AG09309 (cell line): ENCODE measurements at regions not wholly inside any gene's neighbourhood (a gene's known extent, or its start where the extent isn't known, plus 50 kb on each side); places are given as distances from the start of the nearest gene placed in this dataset.

Experiments
- DNase-seq: peaks from one replicate; pipeline ENCODE4 v3.0.0-alpha.2; 2010; ENCODE audit warnings: low read depth
- H3K4me3 ChIP-seq: 2 replicates; pipeline ENCODE4 v1.5.1; 2011; ENCODE audit warnings: mild to moderate bottlenecking, low read depth, low read length, moderate library complexity; ENCODE audit not compliant: control insufficient read depth
- CTCF ChIP-seq: IDR thresholded peaks from 2 replicates; pipeline ENCODE4 v1.5.1; 2011; ENCODE audit warnings: mild to moderate bottlenecking, low read depth, low read length, inconsistent platforms; ENCODE audit not compliant: insufficient read depth, control insufficient read depth; ENCODE audit errors: missing control alignments

- H3K4me3 ChIP-seq: no peak overlapping the region
- no peak for TF ChIP-seq CTCF
- DNase-seq: no peak
Observed at GRCh38 chr13:62040078-62040477, 624.4 kb upstream of the PCDH20 start.

- no peak for DNase-seq
- TF ChIP-seq CTCF: no peak
- H3K4me3 ChIP-seq: no peak overlapping the region
Observed at GRCh38 chr13:62038214-62038613, 622.6 kb upstream of the PCDH20 start.

GRCh38 chr13:62035981-62036380 lies 620.3 kb upstream of the PCDH20 start:
- TF ChIP-seq CTCF: no peak
- no peak overlapping the region for H3K4me3 ChIP-seq
- DNase-seq: no peak

- TF ChIP-seq CTCF: no peak
- no peak overlapping the region for H3K4me3 ChIP-seq
- no peak for DNase-seq
Observed at GRCh38 chr13:62033934-62034333, 618.3 kb upstream of the PCDH20 start.

GRCh38 chr13:62022369-62022768 lies 606.7 kb upstream of the PCDH20 start:
- TF ChIP-seq CTCF: no peak
- H3K4me3 ChIP-seq: no peak overlapping the region
- DNase-seq: no peak

- DNase-seq: no peak
- TF ChIP-seq CTCF: no peak
- H3K4me3 ChIP-seq: no peak overlapping the region
Observed at GRCh38 chr13:62019858-62020257, 604.2 kb upstream of the PCDH20 start.

GRCh38 chr13:62014299-62014698 lies 598.6 kb upstream of the PCDH20 start:
- H3K4me3 ChIP-seq: no peak overlapping the region
- no peak for DNase-seq
- no peak for TF ChIP-seq CTCF
